ENCODE measurements at regions not wholly inside any gene's neighbourhood (a gene's known extent, or its start where the extent isn't known, plus 50 kb on each side); places are given as distances from the start of the nearest gene placed in this dataset.

GRCh38 chr2:2506536-2506935 lies 175.5 kb upstream of the MYT1L start:
- TF ChIP-seq EZH2 (IDR thresholded peaks at IDR 0.05; ENCODE audit: borderline replicate concordance) (no peak), CTCF (IDR thresholded peaks at IDR 0.05; ENCODE audit: poor library complexity) (no peak)
